ENCODE measurements at regions not wholly inside any gene's neighbourhood (a gene's known extent, or its start where the extent isn't known, plus 50 kb on each side); places are given as distances from the start of the nearest gene placed in this dataset.

GRCh38 chr4:141430686-141431085, 205.7 kb upstream of the IL15 start:
- TF ChIP-seq, protein P1, sequence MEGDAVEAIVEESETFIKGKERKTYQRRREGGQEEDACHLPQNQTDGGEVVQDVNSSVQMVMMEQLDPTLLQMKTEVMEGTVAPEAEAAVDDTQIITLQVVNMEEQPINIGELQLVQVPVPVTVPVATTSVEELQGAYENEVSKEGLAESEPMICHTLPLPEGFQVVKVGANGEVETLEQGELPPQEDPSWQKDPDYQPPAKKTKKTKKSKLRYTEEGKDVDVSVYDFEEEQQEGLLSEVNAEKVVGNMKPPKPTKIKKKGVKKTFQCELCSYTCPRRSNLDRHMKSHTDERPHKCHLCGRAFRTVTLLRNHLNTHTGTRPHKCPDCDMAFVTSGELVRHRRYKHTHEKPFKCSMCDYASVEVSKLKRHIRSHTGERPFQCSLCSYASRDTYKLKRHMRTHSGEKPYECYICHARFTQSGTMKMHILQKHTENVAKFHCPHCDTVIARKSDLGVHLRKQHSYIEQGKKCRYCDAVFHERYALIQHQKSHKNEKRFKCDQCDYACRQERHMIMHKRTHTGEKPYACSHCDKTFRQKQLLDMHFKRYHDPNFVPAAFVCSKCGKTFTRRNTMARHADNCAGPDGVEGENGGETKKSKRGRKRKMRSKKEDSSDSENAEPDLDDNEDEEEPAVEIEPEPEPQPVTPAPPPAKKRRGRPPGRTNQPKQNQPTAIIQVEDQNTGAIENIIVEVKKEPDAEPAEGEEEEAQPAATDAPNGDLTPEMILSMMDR (IDR thresholded peaks at IDR 0.05; ENCODE audit: borderline replicate concordance, extremely low read depth, low read length, poor library complexity, severe bottlenecking): no peak
- no peak for TF ChIP-seq EZH2 (IDR thresholded peaks at IDR 0.05; ENCODE audit: borderline replicate concordance, low read depth, low read length, severe bottlenecking)

Data from DND-41 (cell line).